MM.1S (cell line): ENCODE measurements at regions not wholly inside any gene's neighbourhood (a gene's known extent, or its start where the extent isn't known, plus 50 kb on each side); places are given as distances from the start of the nearest gene placed in this dataset.

ENCODE experiments used
- DNase-seq: peaks from one replicate; pipeline ENCODE4 v3.0.0-alpha.2; 2015
- H2AFZ ChIP-seq: fragments of 300-600 bp; sonication (generic); 2 replicates; pipeline ENCODE4 v1.6.0; 2016; ENCODE audit warnings: antibody characterized with exemption, low read length
- H3F3A ChIP-seq: fragments of 300-600 bp; sonication (generic); 2 replicates; pipeline ENCODE4 v1.6.1; 2016; ENCODE audit warnings: mild to moderate bottlenecking, antibody characterized with exemption, low read length, moderate library complexity, mixed read lengths; ENCODE audit not compliant: insufficient read depth
- H3K27ac ChIP-seq: fragments of 300-600 bp; sonication (generic); 2 replicates; pipeline ENCODE4 v1.5.1; 2016; ENCODE audit warnings: mild to moderate bottlenecking, low read length
- H3K27me3 ChIP-seq: fragments of 300-600 bp; sonication (generic); replicated peaks from 2 replicates; pipeline ENCODE4 v1.6.0; 2016; ENCODE audit warnings: low read length; ENCODE audit not compliant: insufficient read depth
- H3K36me3 ChIP-seq: fragments of 300-600 bp; sonication (generic); replicated peaks from 2 replicates; pipeline ENCODE4 v1.6.1; 2016; ENCODE audit warnings: mild to moderate bottlenecking, low read length, mixed read lengths; ENCODE audit not compliant: insufficient read depth
- H3K4me1 ChIP-seq: fragments of 300-600 bp; sonication (generic); 2 replicates; pipeline ENCODE4 v1.6.1; 2016; ENCODE audit warnings: low read length, mixed read lengths
- H3K4me2 ChIP-seq: fragments of 300-600 bp; sonication (generic); 2 replicates; pipeline ENCODE4 v1.6.0; 2016; ENCODE audit warnings: low read depth, low read length
- H3K4me3 ChIP-seq: fragments of 300-600 bp; sonication (generic); 2 replicates; pipeline ENCODE4 v1.5.1; 2016; ENCODE audit warnings: low read length, mixed read lengths
- H3K79me2 ChIP-seq: fragments of 300-600 bp; sonication (generic); 2 replicates; pipeline ENCODE4 v1.6.1; 2016; ENCODE audit warnings: mixed run types, low read length, mixed read lengths
- H3K9ac ChIP-seq: fragments of 300-600 bp; sonication (generic); 2 replicates; pipeline ENCODE4 v1.6.1; 2016; ENCODE audit warnings: low read length, mixed read lengths
- H3K9me2 ChIP-seq: fragments of 300-600 bp; sonication (generic); replicated peaks from 2 replicates; pipeline ENCODE4 v1.6.1; 2016; ENCODE audit warnings: mild to moderate bottlenecking, low read length, mixed read lengths; ENCODE audit not compliant: insufficient read depth
- H3K9me3 ChIP-seq: fragments of 300-600 bp; sonication (generic); replicated peaks from 2 replicates; pipeline ENCODE4 v1.6.1; 2016; ENCODE audit warnings: mild to moderate bottlenecking, low read length, mixed read lengths; ENCODE audit not compliant: insufficient read depth
- H4K20me1 ChIP-seq: fragments of 300-600 bp; sonication (generic); 2 replicates; pipeline ENCODE4 v1.6.1; 2016; ENCODE audit warnings: mild to moderate bottlenecking, low read length, moderate library complexity, mixed read lengths; ENCODE audit not compliant: insufficient read depth
- CTCF ChIP-seq: fragments of 300-600 bp; sonication (generic); IDR thresholded peaks from 2 replicates; pipeline ENCODE4 v1.5.1; 2016; ENCODE audit warnings: antibody characterized with exemption, low read length, mixed read lengths
- EZH2 ChIP-seq: fragments of 300-600 bp; sonication (generic); optimal IDR thresholded peaks from 2 replicates; pipeline ENCODE3; 2017; ENCODE audit warnings: low read depth, mild to moderate bottlenecking, antibody characterized with exemption, low read length, mixed read lengths
- EZH2phosphoT487 ChIP-seq: fragments of 300-600 bp; sonication (generic); IDR thresholded peaks from 2 replicates; pipeline ENCODE4 v1.6.1; 2018; ENCODE audit warnings: antibody characterized with exemption, low read length

GRCh38 chr6:142523515-142524375 lies 221.9 kb downstream of the ADGRG6 start:
- Histone ChIP-seq H3K27ac (no peak overlapping the region), H3K4me1 (no peaks in the 10 kb centered on the region), H3K4me3 (no peak overlapping the region), H3K36me3 (no peaks in the 10 kb centered on the region), H3K9me2 (no peaks in the 10 kb centered on the region), H3F3A (no peaks in the 10 kb centered on the region), H3K9me3 (no peaks in the 10 kb centered on the region), H3K79me2 (no peaks in the 10 kb centered on the region), H2AFZ (no peak overlapping the region), H3K9ac (no peak overlapping the region), H3K4me2 (no peak overlapping the region), H4K20me1 (no peaks in the 10 kb centered on the region), H3K27me3 (no peaks in the 10 kb centered on the region)
- TF ChIP-seq CTCF (no peak), EZH2phosphoT487 (no peak), EZH2 (no peak)
- DNase-seq = no peak

GRCh38 chr6:142530566-142530965 lies 228.8 kb downstream of the ADGRG6 start:
- no peak overlapping the region for H3K4me2 ChIP-seq
- no peak for DNase-seq
- H3K79me2 ChIP-seq = no peaks in the 10 kb centered on the region
- H3F3A ChIP-seq = no peaks in the 10 kb centered on the region
- no peak overlapping the region for H3K9ac ChIP-seq
- H3K4me1 ChIP-seq = no peaks in the 10 kb centered on the region
- no peak overlapping the region for H3K4me3 ChIP-seq
- no peaks in the 10 kb centered on the region for H3K9me2 ChIP-seq
- H4K20me1 ChIP-seq = no peaks in the 10 kb centered on the region
- H3K27ac ChIP-seq = no peak overlapping the region
- no peaks in the 10 kb centered on the region for H3K27me3 ChIP-seq
- no peaks in the 10 kb centered on the region for H3K9me3 ChIP-seq
- H2AFZ ChIP-seq = no peak overlapping the region
- H3K36me3 ChIP-seq = no peaks in the 10 kb centered on the region
- no peak for TF ChIP-seq EZH2phosphoT487
- no peak for TF ChIP-seq EZH2
- TF ChIP-seq CTCF = no peak

- H3K9ac ChIP-seq = no peak overlapping the region
These were observed 229.9 kb downstream of the ADGRG6 start for GRCh38 chr6:142531727-142532126.

More at GRCh38 chr6:142531727-142532126, 229.9 kb downstream of the ADGRG6 start:
- Histone ChIP-seq H3K27ac (no peak overlapping the region), H3K9me3 (no peaks in the 10 kb centered on the region), H3K27me3 (no peaks in the 10 kb centered on the region), H3K4me3 (no peak overlapping the region), H3F3A (no peaks in the 10 kb centered on the region), H2AFZ (no peak overlapping the region), H3K4me1 (no peaks in the 10 kb centered on the region), H3K9me2 (no peaks in the 10 kb centered on the region), H3K36me3 (no peaks in the 10 kb centered on the region), H3K79me2 (no peaks in the 10 kb centered on the region), H3K4me2 (no peak overlapping the region), H4K20me1 (no peaks in the 10 kb centered on the region)
- TF ChIP-seq EZH2 (no peak), CTCF (no peak), EZH2phosphoT487 (no peak)
- no peak for DNase-seq
